Coronary artery (tissue), 2 donors: ENCODE measurements at regions not wholly inside any gene's neighbourhood (a gene's known extent, or its start where the extent isn't known, plus 50 kb on each side); places are given as distances from the start of the nearest gene placed in this dataset.

Source experiments
- DNase-seq: peaks from one replicate; pipeline ENCODE4 v3.0.0-alpha.2; 2017; ENCODE audit warnings: low spot score
- H3K27ac ChIP-seq, 2 donors: fragments of 200-600 bp; sonication (generic); one replicate each; pipeline ENCODE4 v1.5.1; 2016 to 2019
- H3K4me3 ChIP-seq: fragments of 200-600 bp; sonication (generic); 2 replicates; pipeline ENCODE4 v1.5.1; 2016; ENCODE audit warnings: mild to moderate bottlenecking, moderate library complexity
- TF ChIP-seq, protein P1 (sequence below): fragments of 200-600 bp; sonication (generic); IDR thresholded peaks from one replicate; pipeline ENCODE4 v1.5.1; 2019; ENCODE audit warnings: antibody characterized with exemption

DNA sequence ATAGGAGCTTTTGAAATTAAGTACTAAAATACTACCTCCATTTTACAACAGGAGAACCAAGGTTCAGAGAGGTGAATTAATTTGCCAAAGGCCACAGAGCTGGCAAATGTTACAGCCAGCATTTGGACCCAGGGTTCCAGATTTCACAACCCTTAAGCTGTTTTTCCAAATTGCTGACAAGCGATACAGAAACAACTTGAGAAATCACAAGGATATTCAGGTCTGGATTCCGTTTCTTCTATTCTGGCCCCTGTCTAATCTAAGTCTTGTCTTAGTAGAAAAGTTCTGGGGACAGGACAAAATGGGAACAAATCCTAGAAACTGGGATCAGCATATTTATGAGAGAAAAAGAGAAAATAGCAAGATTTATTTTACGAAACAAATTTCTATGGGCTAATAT lies 103.1 kb upstream of the PRLR start:
- DNase-seq, result no peak
- no peak overlapping the region for H3K27ac ChIP-seq
- H3K4me3 ChIP-seq, result no peak overlapping the region
- TF ChIP-seq, protein P1, sequence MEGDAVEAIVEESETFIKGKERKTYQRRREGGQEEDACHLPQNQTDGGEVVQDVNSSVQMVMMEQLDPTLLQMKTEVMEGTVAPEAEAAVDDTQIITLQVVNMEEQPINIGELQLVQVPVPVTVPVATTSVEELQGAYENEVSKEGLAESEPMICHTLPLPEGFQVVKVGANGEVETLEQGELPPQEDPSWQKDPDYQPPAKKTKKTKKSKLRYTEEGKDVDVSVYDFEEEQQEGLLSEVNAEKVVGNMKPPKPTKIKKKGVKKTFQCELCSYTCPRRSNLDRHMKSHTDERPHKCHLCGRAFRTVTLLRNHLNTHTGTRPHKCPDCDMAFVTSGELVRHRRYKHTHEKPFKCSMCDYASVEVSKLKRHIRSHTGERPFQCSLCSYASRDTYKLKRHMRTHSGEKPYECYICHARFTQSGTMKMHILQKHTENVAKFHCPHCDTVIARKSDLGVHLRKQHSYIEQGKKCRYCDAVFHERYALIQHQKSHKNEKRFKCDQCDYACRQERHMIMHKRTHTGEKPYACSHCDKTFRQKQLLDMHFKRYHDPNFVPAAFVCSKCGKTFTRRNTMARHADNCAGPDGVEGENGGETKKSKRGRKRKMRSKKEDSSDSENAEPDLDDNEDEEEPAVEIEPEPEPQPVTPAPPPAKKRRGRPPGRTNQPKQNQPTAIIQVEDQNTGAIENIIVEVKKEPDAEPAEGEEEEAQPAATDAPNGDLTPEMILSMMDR, result no peak

DNA sequence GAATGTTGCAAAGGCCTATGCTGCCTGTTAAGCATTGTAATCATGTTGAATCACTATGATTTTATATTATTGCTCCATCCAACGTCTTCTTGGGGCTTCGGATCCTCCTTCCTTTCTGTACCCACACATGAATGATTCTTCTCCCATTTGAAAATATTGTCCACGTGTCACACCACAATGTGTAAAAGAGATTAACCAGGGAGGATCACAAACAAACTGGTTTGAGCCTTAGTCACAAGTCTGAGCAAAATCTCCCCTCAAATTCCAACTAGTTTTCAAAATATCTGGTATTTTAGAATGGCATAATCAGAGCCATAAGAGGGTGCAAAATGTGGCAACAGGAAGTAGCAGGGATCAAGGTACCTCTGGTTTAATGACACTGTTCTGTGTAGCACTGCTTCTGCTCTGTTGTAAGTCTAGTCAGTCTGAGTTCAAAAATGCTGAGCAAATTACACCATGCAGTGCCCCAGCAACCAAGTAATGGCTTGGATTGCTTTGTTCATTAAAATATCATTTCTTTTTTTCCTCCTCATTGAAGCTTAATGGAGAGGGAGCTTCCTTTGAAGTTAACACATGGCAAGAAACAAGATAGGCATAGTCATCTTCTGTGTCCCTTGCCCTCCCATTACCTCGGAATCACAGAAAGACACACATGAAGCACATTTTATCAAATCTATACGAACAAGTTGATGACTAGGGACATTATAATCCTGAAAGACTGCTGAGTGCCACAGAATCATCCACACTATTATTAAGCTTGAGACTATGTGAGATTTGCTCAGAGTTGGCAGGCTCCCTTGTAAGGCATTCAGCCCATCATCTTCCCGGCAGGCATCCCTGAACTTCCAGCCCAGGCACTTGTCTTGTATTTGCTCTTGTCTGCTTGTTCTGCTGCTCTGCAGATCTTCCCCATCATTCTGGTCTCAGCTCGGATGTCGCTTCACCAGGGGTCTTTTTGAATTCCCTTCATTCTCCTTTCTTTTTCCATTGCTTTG lies 102.0 kb upstream of the PRLR start:
- no peak for DNase-seq
- H3K27ac ChIP-seq, result no peak overlapping the region
- H3K4me3 ChIP-seq, result no peak overlapping the region
- TF ChIP-seq, protein P1, result no peak

DNA sequence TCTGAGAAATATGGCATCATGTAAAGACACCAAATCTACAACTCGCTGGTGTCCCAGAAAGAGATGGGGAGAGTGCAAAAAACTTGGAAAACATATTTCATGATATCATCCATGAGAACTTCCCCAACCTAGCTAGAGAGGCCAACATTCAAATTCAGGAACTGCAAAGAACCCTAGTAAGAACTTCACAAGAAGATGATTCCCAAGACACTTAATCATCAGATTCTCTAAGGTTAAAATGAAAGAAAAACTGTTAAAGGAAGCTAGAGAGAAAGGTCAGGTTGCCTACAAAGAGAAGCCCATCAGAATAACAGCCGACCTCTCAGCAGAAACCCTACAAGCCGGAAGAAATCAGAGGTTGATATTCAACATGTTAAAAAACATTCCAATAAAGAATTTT lies 95.5 kb upstream of the PRLR start:
- Histone ChIP-seq H3K4me3 (no peak overlapping the region), H3K27ac (no peak overlapping the region)
- DNase-seq, result no peak
- TF ChIP-seq, protein P1, result no peak

DNA sequence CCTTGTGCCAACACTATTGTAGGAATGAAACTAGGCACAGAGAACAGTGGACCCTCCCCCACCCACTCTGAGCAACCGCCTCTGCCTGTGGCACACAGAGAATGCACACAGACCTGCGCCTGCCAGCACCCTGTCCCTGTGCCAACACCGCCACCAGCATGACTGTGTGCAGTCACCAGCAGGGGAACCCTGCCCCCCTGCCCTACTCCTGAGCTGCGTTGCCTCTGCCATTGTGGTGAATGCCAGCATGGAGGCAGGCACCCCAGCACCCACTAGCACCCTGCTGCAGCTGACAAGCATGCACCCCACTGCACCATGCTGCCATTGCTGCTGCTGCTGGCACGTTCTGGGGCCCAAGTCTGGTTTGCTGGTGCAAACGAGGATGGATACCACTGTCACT lies 94.4 kb upstream of the PRLR start:
- Histone ChIP-seq H3K27ac (no peak overlapping the region), H3K4me3 (no peak overlapping the region)
- TF ChIP-seq, protein P1, result no peak
- DNase-seq, result no peak

DNA sequence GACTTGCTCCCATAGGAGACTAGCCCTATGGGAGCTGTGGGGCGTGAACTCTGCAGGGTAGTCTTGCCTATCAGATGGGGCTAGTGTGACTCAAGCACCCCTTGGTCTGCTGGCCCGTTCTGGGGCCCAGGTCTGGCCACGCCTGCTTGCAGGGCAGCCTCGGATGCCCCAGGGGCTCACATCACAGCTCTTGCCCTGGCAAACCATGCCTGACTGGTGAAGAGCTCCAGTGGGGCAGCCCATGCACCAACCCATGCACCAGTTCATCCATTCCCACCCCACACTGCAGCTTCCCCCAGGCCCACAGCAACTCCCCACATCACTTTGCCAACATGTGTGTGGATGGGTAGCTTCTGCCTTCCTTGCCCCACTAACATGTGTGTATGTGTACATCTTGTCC lies 93.9 kb upstream of the PRLR start:
- TF ChIP-seq, protein P1, result no peak
- no peak for DNase-seq
- H3K4me3 ChIP-seq, result no peak overlapping the region
- H3K27ac ChIP-seq, result no peak overlapping the region

DNA sequence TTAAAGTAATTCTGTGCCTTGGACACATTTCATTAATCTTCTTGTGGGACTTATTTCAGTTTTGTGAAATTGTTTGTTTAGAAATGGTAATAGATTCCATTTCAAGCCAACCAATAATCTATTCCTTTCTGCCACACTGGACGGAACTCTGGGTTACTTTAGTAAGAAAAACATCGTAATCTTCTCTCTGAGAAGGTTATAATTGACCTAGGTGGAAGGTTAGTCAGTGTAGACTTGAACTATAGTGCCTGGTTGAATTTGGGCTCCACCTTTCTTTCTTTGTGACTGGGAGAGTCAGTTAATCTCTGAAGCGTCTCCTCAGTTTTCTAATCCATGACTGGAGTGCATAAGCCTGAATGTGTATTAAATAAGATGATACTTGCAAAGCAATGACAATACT lies 89.7 kb upstream of the PRLR start:
- H3K4me3 ChIP-seq, result no peak overlapping the region
- no peak overlapping the region for H3K27ac ChIP-seq
- no peak for DNase-seq
- TF ChIP-seq, protein P1, result no peak
